NB4 (cell line): ENCODE measurements at regions not wholly inside any gene's neighbourhood (a gene's known extent, or its start where the extent isn't known, plus 50 kb on each side); places are given as distances from the start of the nearest gene placed in this dataset.

Source experiments
- CTCF ChIP-seq: IDR thresholded peaks from one replicate; pipeline ENCODE4 v1.5.1; 2012; ENCODE audit warnings: low read depth, low read length
- MAX ChIP-seq: IDR thresholded peaks from 2 replicates; pipeline ENCODE4 v1.6.1; 2011; ENCODE audit warnings: low read depth, low read length
- POLR2A ChIP-seq: IDR thresholded peaks from 2 replicates; pipeline ENCODE4 v1.6.1; 2011; ENCODE audit warnings: mild to moderate bottlenecking; ENCODE audit not compliant: insufficient read length; ENCODE audit errors: extremely low read depth

GRCh38 chr9:74173284-74173683 is 323.9 kb upstream of the RORB start:
- TF ChIP-seq CTCF, result no peak
- no peak for TF ChIP-seq MAX
- TF ChIP-seq POLR2A, result no peak
